ENCODE measurements at regions not wholly inside any gene's neighbourhood (a gene's known extent, or its start where the extent isn't known, plus 50 kb on each side); places are given as distances from the start of the nearest gene placed in this dataset.
"Not testable (repeated sequence)": the region's sequence is repeated elsewhere in the genome, so short reads cannot be mapped to it uniquely, and the experiment has no call there.

GRCh38 chr3:191648787-191649186 is 187.8 kb downstream of the PYDC2 start:
- DNase-seq = no peak

GRCh38 chr3:191649626-191650025 is 188.7 kb downstream of the PYDC2 start:
- DNase-seq = no peak

- DNase-seq = not testable (repeated sequence)
Measured at GRCh38 chr3:191658781-191659419, 197.9 kb downstream of the PYDC2 start.

GRCh38 chr3:191662150-191662549 is 201.2 kb downstream of the PYDC2 start:
- not testable (repeated sequence) for DNase-seq

GRCh38 chr3:191680989-191681597 is 220.1 kb downstream of the PYDC2 start:
- no peak for DNase-seq

- no peak for DNase-seq
Measured at GRCh38 chr3:191682961-191683360, 222.0 kb downstream of the PYDC2 start.

GRCh38 chr3:191686626-191687025 is 225.7 kb downstream of the PYDC2 start:
- DNase-seq = no peak

GRCh38 chr3:191688756-191689433 is 227.9 kb downstream of the PYDC2 start:
- DNase-seq = no peak

GRCh38 chr3:191691184-191691583 is 230.2 kb downstream of the PYDC2 start:
- DNase-seq = not testable (repeated sequence)

- no peak for DNase-seq
Measured at GRCh38 chr3:191695131-191695814, 234.3 kb downstream of the PYDC2 start.

- no peak for DNase-seq
Measured at GRCh38 chr3:191695815-191696153, 234.8 kb downstream of the PYDC2 start.

- no peak for DNase-seq
Measured at GRCh38 chr3:191696348-191696747, 235.4 kb downstream of the PYDC2 start.

GRCh38 chr3:191699546-191699945 is 238.6 kb downstream of the PYDC2 start:
- no peak for DNase-seq

- no peak for DNase-seq
Measured at GRCh38 chr3:191702121-191702520, 241.2 kb downstream of the PYDC2 start.

- no peak for DNase-seq
Measured at GRCh38 chr3:191707817-191708216, 246.9 kb downstream of the PYDC2 start.

GRCh38 chr3:191715585-191715984 is 254.6 kb downstream of the PYDC2 start:
- DNase-seq = no peak

- DNase-seq = no peak
Measured at GRCh38 chr3:191721390-191721861, 260.5 kb downstream of the PYDC2 start.

GRCh38 chr3:191721990-191722389 is 261.0 kb downstream of the PYDC2 start:
- DNase-seq = no peak

- DNase-seq = no peak
Measured at GRCh38 chr3:191727338-191727737, 266.4 kb downstream of the PYDC2 start.

- DNase-seq = no peak
Measured at GRCh38 chr3:191728186-191728585, 267.2 kb downstream of the PYDC2 start.

GRCh38 chr3:191737742-191738141 is 276.8 kb downstream of the PYDC2 start:
- DNase-seq = no peak

GRCh38 chr3:191740712-191741111 is 279.7 kb downstream of the PYDC2 start:
- DNase-seq = no peak

GRCh38 chr3:191741847-191742350 is 280.9 kb downstream of the PYDC2 start:
- DNase-seq = not testable (repeated sequence)
